SK-N-SH treated with all-trans-retinoic acid at 6 μM for 48 hours (cell line): ENCODE measurements at regions not wholly inside any gene's neighbourhood (a gene's known extent, or its start where the extent isn't known, plus 50 kb on each side); places are given as distances from the start of the nearest gene placed in this dataset.

Experiments
- ATAC-seq: fragments of 200-7000 bp; cut with Tn5 transposase; 3 replicates; pipeline ENCODE4 v1.9.1; 2020; ENCODE audit warnings: mild to moderate bottlenecking, moderate library complexity
- CREB5 ChIP-seq: fragments of 250-450 bp; sonication (Bioruptor Pico); IDR thresholded peaks from 2 replicates; pipeline ENCODE4 v1.5.1; 2020; ENCODE audit warnings: low read depth, mild to moderate bottlenecking, moderate library complexity
- GLIS3 ChIP-seq: fragments of 250-450 bp; sonication (Bioruptor Pico); IDR thresholded peaks from 2 replicates; pipeline ENCODE4 v1.5.0; 2020; ENCODE audit warnings: mild to moderate bottlenecking, moderate library complexity
- ISL1 ChIP-seq: fragments of 250-450 bp; sonication (Bioruptor Pico); IDR thresholded peaks from 2 replicates; pipeline ENCODE4 v2.1.2; 2022; ENCODE audit warnings: mild to moderate bottlenecking, moderate library complexity
- OSR1 ChIP-seq: fragments of 250-450 bp; sonication (Bioruptor Pico); IDR thresholded peaks from 2 replicates; pipeline ENCODE4 v1.8.0; 2022; ENCODE audit warnings: moderate library complexity, mild to moderate bottlenecking, inconsistent platforms
- PPARA ChIP-seq: fragments of 250-450 bp; sonication (Bioruptor Pico); IDR thresholded peaks from 2 replicates; pipeline ENCODE4 v1.5.0; 2020; ENCODE audit warnings: mild to moderate bottlenecking, borderline replicate concordance
- RARB ChIP-seq: fragments of 250-450 bp; sonication (Bioruptor Pico); IDR thresholded peaks from 2 replicates; pipeline ENCODE4 v1.8.0; 2021; ENCODE audit warnings: mild to moderate bottlenecking, moderate library complexity
- SNAI2 ChIP-seq: fragments of 250-450 bp; sonication (Bioruptor Pico); IDR thresholded peaks from 2 replicates; pipeline ENCODE4 v1.5.0; 2020; ENCODE audit warnings: mild to moderate bottlenecking, moderate library complexity
- TOX ChIP-seq: fragments of 250-450 bp; sonication (Bioruptor Pico); IDR thresholded peaks from 2 replicates; pipeline ENCODE4 v1.8.0; 2021; ENCODE audit warnings: mild to moderate bottlenecking, moderate library complexity, borderline replicate concordance
- TSHZ2 ChIP-seq: fragments of 250-450 bp; sonication (Bioruptor Pico); IDR thresholded peaks from 2 replicates; pipeline ENCODE4 v1.5.0; 2020; ENCODE audit warnings: mild to moderate bottlenecking, moderate library complexity
- ZC3H10 ChIP-seq: fragments of 250-450 bp; sonication (Bioruptor Pico); IDR thresholded peaks from 2 replicates; pipeline ENCODE4 v1.5.1; 2021; ENCODE audit warnings: mild to moderate bottlenecking, moderate library complexity
- ZFP3 ChIP-seq: fragments of 250-450 bp; sonication (Bioruptor Pico); IDR thresholded peaks from 2 replicates; pipeline ENCODE4 v1.5.0; 2020; ENCODE audit warnings: mild to moderate bottlenecking, moderate library complexity
- ZFP30 ChIP-seq: fragments of 450-650 bp; formaldehyde crosslinking; IDR thresholded peaks from 2 replicates; pipeline ENCODE4 v1.5.0; 2022; ENCODE audit warnings: mild to moderate bottlenecking, moderate library complexity
- ZNF565 ChIP-seq: fragments of 450-650 bp; formaldehyde crosslinking; conservative IDR thresholded peaks from 2 replicates; pipeline ENCODE4 v1.5.0; 2020; ENCODE audit warnings: low read depth, mild to moderate bottlenecking, moderate library complexity
- TF ChIP-seq, protein P1 (sequence below): fragments of 250-450 bp; sonication (Bioruptor Pico); IDR thresholded peaks from 2 replicates; pipeline ENCODE4 v1.8.0; 2020; ENCODE audit warnings: mild to moderate bottlenecking, moderate library complexity, borderline replicate concordance
- TF ChIP-seq, protein P2 (sequence below): fragments of 250-450 bp; sonication (Bioruptor Pico); IDR thresholded peaks from 2 replicates; pipeline ENCODE4 v1.5.1; 2021; ENCODE audit warnings: mild to moderate bottlenecking, moderate library complexity

DNA sequence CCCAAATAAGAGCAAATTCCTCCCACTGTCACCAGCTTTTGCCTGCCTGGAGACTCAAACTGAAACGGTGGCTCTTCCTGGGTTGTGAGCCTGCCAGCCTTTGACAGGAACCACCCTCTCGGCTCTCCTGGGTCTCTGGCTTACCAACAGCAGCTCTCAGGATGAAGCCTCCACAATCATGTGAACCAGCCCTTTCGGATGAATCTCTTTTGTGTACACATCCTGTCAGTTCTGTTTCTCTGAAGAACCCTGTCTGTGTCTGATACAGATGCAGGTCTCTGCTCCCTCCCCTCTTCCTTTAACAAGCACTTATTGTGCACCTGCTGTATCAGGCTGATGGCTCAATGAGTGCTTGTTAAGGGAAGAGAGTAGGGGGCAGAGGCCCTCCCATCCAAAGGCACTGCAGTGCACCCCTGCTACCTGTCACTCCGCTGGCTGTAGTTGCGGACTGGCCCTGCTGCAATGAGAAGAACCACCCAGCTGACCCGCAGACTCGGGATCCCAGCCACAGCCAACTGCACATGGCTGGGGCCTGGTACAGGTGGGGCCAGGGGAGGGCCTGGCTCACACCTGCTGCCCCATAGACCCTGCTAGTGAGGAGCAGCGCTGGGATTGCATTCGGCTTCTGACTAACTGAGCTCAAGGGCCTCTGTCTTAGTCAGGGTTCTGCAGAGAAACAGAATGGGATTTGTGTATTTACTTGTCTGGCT lies 120.1 kb upstream of the PMEPA1 start (continued):
- TF ChIP-seq, protein P1, sequence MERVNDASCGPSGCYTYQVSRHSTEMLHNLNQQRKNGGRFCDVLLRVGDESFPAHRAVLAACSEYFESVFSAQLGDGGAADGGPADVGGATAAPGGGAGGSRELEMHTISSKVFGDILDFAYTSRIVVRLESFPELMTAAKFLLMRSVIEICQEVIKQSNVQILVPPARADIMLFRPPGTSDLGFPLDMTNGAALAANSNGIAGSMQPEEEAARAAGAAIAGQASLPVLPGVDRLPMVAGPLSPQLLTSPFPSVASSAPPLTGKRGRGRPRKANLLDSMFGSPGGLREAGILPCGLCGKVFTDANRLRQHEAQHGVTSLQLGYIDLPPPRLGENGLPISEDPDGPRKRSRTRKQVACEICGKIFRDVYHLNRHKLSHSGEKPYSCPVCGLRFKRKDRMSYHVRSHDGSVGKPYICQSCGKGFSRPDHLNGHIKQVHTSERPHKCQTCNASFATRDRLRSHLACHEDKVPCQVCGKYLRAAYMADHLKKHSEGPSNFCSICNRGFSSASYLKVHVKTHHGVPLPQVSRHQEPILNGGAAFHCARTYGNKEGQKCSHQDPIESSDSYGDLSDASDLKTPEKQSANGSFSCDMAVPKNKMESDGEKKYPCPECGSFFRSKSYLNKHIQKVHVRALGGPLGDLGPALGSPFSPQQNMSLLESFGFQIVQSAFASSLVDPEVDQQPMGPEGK: no peak
- no peak for TF ChIP-seq RARB (CRISPR knock-in tag)

DNA sequence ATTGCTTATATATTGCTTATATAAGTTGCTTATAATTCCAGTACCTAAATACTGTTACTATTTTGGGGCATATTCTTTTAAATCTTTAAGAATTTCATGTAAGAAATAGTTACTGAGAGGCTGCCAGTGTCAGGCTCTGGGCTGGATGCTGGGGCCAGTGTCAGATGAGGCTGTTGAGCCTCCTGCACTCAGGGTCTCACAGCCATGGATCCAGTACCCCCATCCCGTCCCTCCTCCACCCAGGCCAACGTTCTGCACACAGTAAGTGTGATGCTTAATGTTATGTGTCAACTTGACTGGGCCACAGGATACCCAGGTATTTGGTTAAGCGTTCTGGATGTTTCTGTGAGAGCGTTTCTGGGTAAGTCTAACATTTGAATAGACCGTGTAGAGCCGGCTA lies 119.5 kb upstream of the PMEPA1 start:
- ATAC-seq: no peak
- no peak for TF ChIP-seq ZFP3 (CRISPR knock-in tag)
- TF ChIP-seq ISL1 (CRISPR knock-in tag): no peak
- TF ChIP-seq, protein P2, sequence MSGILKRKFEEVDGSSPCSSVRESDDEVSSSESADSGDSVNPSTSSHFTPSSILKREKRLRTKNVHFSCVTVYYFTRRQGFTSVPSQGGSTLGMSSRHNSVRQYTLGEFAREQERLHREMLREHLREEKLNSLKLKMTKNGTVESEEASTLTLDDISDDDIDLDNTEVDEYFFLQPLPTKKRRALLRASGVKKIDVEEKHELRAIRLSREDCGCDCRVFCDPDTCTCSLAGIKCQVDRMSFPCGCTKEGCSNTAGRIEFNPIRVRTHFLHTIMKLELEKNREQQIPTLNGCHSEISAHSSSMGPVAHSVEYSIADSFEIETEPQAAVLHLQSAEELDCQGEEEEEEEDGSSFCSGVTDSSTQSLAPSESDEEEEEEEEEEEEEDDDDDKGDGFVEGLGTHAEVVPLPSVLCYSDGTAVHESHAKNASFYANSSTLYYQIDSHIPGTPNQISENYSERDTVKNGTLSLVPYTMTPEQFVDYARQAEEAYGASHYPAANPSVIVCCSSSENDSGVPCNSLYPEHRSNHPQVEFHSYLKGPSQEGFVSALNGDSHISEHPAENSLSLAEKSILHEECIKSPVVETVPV: no peak
- TF ChIP-seq ZFP30 (CRISPR knock-in tag): no peak
- TF ChIP-seq CREB5 (CRISPR knock-in tag): no peak
- no peak for TF ChIP-seq RARB (CRISPR knock-in tag)
- TF ChIP-seq, protein P1: no peak
- no peak for TF ChIP-seq TSHZ2
- TF ChIP-seq, all 23 proteins: peak for 0

GRCh38 chr20:57828696-57829095 lies 118.9 kb upstream of the PMEPA1 start:
- ATAC-seq: no peak
- TF ChIP-seq GLIS3 (CRISPR knock-in tag) (no peak), ZNF565 (CRISPR knock-in tag) (no peak), OSR1 (CRISPR knock-in tag) (no peak), SNAI2 (CRISPR knock-in tag) (no peak), TSHZ2 (no peak)

DNA sequence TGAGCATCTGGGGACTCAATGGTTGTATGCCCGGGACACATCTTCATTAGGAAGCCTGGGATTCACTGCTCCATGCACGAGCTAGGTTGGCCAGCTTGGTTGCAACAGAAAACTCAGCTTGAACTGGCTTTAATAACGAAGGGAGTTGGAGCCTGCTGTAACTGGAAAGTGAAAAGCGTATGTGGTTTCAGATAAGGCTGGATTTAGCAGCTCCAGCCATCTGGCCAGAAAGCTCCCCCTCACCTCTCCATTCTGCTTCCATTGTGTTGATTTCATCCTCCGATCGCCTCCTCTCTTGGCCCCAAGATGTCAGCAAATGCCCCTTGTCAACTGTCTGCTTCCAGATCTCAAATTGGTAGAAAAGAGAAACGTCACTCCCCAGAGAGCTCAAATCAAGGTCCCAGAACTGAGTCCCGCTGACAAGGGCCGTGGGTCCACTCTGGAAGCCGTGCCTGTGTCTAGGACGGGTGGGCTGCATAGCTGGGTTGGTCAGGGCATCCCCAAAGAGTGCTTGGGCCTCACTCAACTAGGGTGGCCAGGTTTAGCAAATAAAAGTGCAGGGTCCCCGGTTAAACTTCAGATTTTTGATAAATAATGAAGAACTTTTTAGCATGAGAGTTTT lies 117.0 kb upstream of the PMEPA1 start:
- no peak for ATAC-seq
- TF ChIP-seq ZC3H10 (no peak), PPARA (CRISPR knock-in tag) (no peak), TOX (CRISPR knock-in tag) (no peak), RARB (CRISPR knock-in tag) (no peak), TSHZ2 (no peak), ZNF565 (CRISPR knock-in tag) (no peak)
- TF ChIP-seq, protein P2: no peak
